Ectodermal cell (in vitro differentiated cells): ENCODE measurements at regions not wholly inside any gene's neighbourhood (a gene's known extent, or its start where the extent isn't known, plus 50 kb on each side); places are given as distances from the start of the nearest gene placed in this dataset.

ENCODE experiments used
- H3K27ac ChIP-seq: 2 replicates; pipeline ENCODE4 v1.7.0; 2013; ENCODE audit warnings: mild to moderate bottlenecking, low read depth, low read length; ENCODE audit not compliant: insufficient read depth, poor library complexity, severe bottlenecking
- H3K27me3 ChIP-seq: 2 replicates; pipeline ENCODE4 v1.7.0; 2013; ENCODE audit warnings: mild to moderate bottlenecking, low read length; ENCODE audit not compliant: insufficient read depth, control insufficient read depth, poor library complexity, severe bottlenecking
- H3K36me3 ChIP-seq: one replicate; pipeline ENCODE4 v1.7.0; 2013; ENCODE audit warnings: low read length; ENCODE audit not compliant: control insufficient read depth, insufficient read depth
- H3K4me1 ChIP-seq: one replicate; pipeline ENCODE4 v1.7.0; 2013; ENCODE audit warnings: low read length; ENCODE audit not compliant: control insufficient read depth, insufficient read depth
- H3K4me3 ChIP-seq: 2 replicates; pipeline ENCODE4 v1.7.0; 2013; ENCODE audit warnings: low read depth, low read length, control low read depth; ENCODE audit not compliant: insufficient read depth
- H3K9me3 ChIP-seq: 2 replicates; pipeline ENCODE4 v1.7.0; 2013; ENCODE audit warnings: mild to moderate bottlenecking, low read length, moderate library complexity; ENCODE audit not compliant: control insufficient read depth
- WGBS, 2 experiments: methylation state at CpG; one replicate each; pipeline ENCODE4 v1.1.7; 2013; ENCODE audit warnings: missing lambda C conversion rate in 2 of 2; 5-methylcytosine and 5-hydroxymethylcytosine counted together

- Histone ChIP-seq H3K9me3 (peaks cover 3% of the 10 kb centered on the region), H3K4me1 (no peaks in the 10 kb centered on the region), H3K27me3 (no peaks in the 10 kb centered on the region), H3K27ac (no peak overlapping the region), H3K36me3 (no peaks in the 10 kb centered on the region), H3K4me3 (no peak overlapping the region)
- 91% methylated on average over 7 of the region's 7 CpGs for WGBS, 2 experiments
These were observed 102.9 kb downstream of the PFKFB3 start for GRCh38 chr10:6305401-6306321.

DNA sequence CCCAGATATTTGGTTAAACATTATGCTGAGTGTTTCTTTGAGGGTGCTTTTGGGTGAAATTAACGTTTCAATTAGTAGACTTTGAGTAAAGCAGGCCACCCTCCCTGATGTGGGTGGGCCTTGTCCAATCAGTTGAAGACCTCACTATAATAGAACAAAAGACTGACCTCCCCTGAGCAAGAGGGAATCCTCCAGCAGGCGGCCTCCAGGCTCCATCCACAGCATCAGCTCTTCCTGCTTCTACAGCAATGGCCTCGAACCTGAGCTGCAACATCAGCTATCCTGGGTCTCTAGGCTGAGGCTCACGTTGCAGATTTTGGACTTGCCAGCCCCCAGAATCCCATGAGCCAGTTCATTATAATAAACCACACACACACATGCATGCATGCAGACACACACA, 104.2 kb downstream of the PFKFB3 start:
- Histone ChIP-seq H3K27ac (no peak overlapping the region), H3K27me3 (no peaks in the 10 kb centered on the region), H3K36me3 (no peaks in the 10 kb centered on the region), H3K4me1 (no peaks in the 10 kb centered on the region), H3K9me3 (peaks cover 3% of the 10 kb centered on the region), H3K4me3 (no peak overlapping the region)
- 87 to 91% methylated on average over 4 of the region's 4 CpGs for WGBS, 2 experiments

DNA sequence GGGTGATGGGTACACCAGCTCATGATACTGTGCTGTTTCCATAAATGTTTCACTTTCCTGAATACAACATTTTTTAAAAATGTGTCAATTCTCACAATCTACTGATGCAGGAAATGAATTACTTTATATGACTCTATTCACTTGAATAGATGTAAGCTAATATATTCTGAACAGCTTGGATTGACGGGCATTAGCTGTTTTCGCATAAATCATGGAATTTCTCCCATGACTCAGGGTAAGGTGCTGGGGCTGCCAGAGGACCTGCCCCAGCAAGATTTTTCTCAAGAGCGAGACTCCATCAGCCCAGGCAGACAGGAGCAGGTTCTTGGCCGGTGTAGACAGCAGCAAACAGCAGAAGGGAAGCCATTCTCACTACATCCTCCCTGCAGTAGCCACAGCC, 107.1 kb downstream of the PFKFB3 start:
- no peak overlapping the region for H3K4me3 ChIP-seq
- H3K27ac ChIP-seq, result no peak overlapping the region
- no peaks in the 10 kb centered on the region for H3K4me1 ChIP-seq
- H3K27me3 ChIP-seq, result no peaks in the 10 kb centered on the region
- WGBS, 2 experiments, result 90 to 95% methylated on average over 4 of the region's 4 CpGs
- H3K9me3 ChIP-seq, result no peaks in the 10 kb centered on the region
- H3K36me3 ChIP-seq, result no peaks in the 10 kb centered on the region

DNA sequence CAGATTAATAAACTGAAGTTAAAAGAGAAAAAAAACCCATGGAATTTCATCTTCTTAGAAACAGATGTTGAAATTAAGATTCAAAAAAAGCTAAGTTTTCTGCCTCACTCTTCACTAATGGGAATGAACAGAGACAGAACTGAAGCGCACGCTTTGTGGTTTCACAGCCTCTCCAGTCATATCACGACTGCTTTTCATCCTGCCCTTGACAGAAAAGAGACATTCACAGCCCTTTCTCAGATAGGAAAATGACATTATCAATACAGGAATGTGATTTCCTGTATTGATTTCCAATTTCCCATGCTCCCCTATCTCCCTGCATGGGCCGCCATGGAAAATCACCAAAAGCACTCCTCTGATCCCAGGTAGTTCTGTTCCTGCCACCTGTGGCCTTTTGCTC, 108.2 kb downstream of the PFKFB3 start:
- H3K27ac ChIP-seq, result no peak overlapping the region
- no peak overlapping the region for H3K4me3 ChIP-seq
- no peaks in the 10 kb centered on the region for H3K9me3 ChIP-seq
- H3K36me3 ChIP-seq, result no peaks in the 10 kb centered on the region
- H3K4me1 ChIP-seq, result no peaks in the 10 kb centered on the region
- H3K27me3 ChIP-seq, result no peaks in the 10 kb centered on the region
- WGBS, 2 experiments, result 94 to 98% methylated on average over 4 of the region's 4 CpGs

- WGBS, 2 experiments, result 93 to 94% methylated on average over 10 to 11 of the region's 11 CpGs
- H3K4me3 ChIP-seq, result no peak overlapping the region
These were observed 109.1 kb downstream of the PFKFB3 start for GRCh38 chr10:6311700-6312330.

GRCh38 chr10:6312636-6313035, 109.9 kb downstream of the PFKFB3 start:
- Histone ChIP-seq H3K36me3 (no peaks in the 10 kb centered on the region), H3K4me1 (no peaks in the 10 kb centered on the region), H3K9me3 (no peaks in the 10 kb centered on the region), H3K27me3 (no peaks in the 10 kb centered on the region), H3K27ac (no peak overlapping the region), H3K4me3 (no peak overlapping the region)
- WGBS, 2 experiments, result 93 to 96% methylated on average over 6 of the region's 6 CpGs

More at GRCh38 chr10:6311700-6312330, 109.1 kb downstream of the PFKFB3 start:
- H3K9me3 ChIP-seq, result no peaks in the 10 kb centered on the region
- H3K36me3 ChIP-seq, result no peaks in the 10 kb centered on the region
- no peaks in the 10 kb centered on the region for H3K4me1 ChIP-seq
- no peaks in the 10 kb centered on the region for H3K27me3 ChIP-seq
- no peak overlapping the region for H3K27ac ChIP-seq

- no peak overlapping the region for H3K4me3 ChIP-seq
- H3K27ac ChIP-seq, result peak overlapping the region; percentile 36
- H3K27me3 ChIP-seq, result no peaks in the 10 kb centered on the region
These were observed 110.6 kb downstream of the PFKFB3 start for GRCh38 chr10:6313111-6313895.

DNA sequence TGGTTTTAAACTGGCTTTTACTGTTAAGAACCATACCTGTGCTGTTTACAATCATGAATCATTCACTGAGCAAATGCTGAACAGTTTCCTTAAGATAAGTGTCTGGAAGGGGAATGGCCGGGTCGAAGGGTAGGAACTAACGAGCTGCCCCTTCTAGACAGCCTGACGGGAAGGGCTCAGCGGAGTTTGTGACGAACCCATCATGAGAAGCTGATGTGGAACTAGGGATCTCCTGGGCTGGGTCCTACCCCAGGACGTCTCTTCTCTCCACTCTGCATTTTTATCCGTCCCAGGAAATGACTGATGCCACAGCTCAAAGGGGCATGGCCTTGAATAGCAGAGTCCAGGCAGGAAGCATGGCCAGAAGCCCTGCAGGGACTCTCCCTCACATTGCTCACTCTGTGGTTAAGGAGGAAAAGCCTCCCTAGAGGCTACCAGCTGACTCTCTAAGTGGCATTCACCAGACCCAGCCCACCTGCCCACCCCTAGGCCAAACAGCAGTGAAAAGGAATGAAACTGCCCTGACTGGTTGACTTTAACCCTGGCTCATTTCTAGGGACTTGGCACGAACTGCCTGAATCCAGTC, 112.0 kb downstream of the PFKFB3 start:
- Histone ChIP-seq H3K27me3 (no peaks in the 10 kb centered on the region), H3K4me3 (no peak overlapping the region), H3K36me3 (no peaks in the 10 kb centered on the region), H3K27ac (no peak overlapping the region), H3K9me3 (no peaks in the 10 kb centered on the region), H3K4me1 (no peaks in the 10 kb centered on the region)
- 82 to 83% methylated on average over 9 of the region's 9 CpGs for WGBS, 2 experiments

More at GRCh38 chr10:6313111-6313895, 110.6 kb downstream of the PFKFB3 start:
- H3K36me3 ChIP-seq, result no peaks in the 10 kb centered on the region
- H3K9me3 ChIP-seq, result no peaks in the 10 kb centered on the region
- 91 to 92% methylated on average over 12 of the region's 12 CpGs for WGBS, 2 experiments
- no peaks in the 10 kb centered on the region for H3K4me1 ChIP-seq

GRCh38 chr10:6319119-6319518, 116.4 kb downstream of the PFKFB3 start:
- Histone ChIP-seq H3K9me3 (no peaks in the 10 kb centered on the region), H3K4me1 (no peaks in the 10 kb centered on the region), H3K27ac (no peak overlapping the region), H3K4me3 (no peak overlapping the region), H3K27me3 (no peaks in the 10 kb centered on the region), H3K36me3 (no peaks in the 10 kb centered on the region)
